Fibroblast of lung (primary cell): ENCODE measurements at regions not wholly inside any gene's neighbourhood (a gene's known extent, or its start where the extent isn't known, plus 50 kb on each side); places are given as distances from the start of the nearest gene placed in this dataset.

Experiments
- DNase-seq, 2 donors: peaks; one replicate each; pipeline versions ENCODE4 v3.0.0 to v3.0.0-alpha.2; 2010; ENCODE audit warnings: low read depth in 2 of 2
- H2AFZ ChIP-seq: 2 replicates; pipeline ENCODE4 v1.5.1; 2012; ENCODE audit warnings: low read length, control low read depth, inconsistent platforms
- H3K27ac ChIP-seq: 2 replicates; pipeline ENCODE4 v1.5.1; 2011; ENCODE audit warnings: low read length, control low read depth; ENCODE audit not compliant: insufficient read depth
- H3K27me3 ChIP-seq: 2 replicates; pipeline ENCODE4 v1.5.1; 2011; ENCODE audit warnings: mild to moderate bottlenecking, low read length; ENCODE audit not compliant: control insufficient read depth, insufficient read depth
- H3K36me3 ChIP-seq: 2 replicates; pipeline ENCODE4 v1.5.1; 2011; ENCODE audit warnings: low read length; ENCODE audit not compliant: control insufficient read depth, insufficient read depth
- H3K4me1 ChIP-seq: 2 replicates; pipeline ENCODE4 v1.5.1; 2011; ENCODE audit warnings: low read length; ENCODE audit not compliant: control insufficient read depth, insufficient read depth; ENCODE audit errors: extremely low read depth
- H3K4me2 ChIP-seq: 2 replicates; pipeline ENCODE4 v1.5.1; 2011; ENCODE audit warnings: low read length, control low read depth; ENCODE audit not compliant: insufficient read depth; ENCODE audit errors: extremely low read depth
- H3K4me3 ChIP-seq, 4 experiments: fragments of 200-600 bp in 1 of 4; sonication (generic) in 1 of 4; replicated peaks in 1 of 4; 2 replicates each; pipeline ENCODE4 v1.5.1; 2011 to 2016; ENCODE audit warnings: low read length in 4 of 4, low read depth in 3 of 4, mild to moderate bottlenecking in 3 of 4, control low read depth in 2 of 4, inconsistent platforms in 1 of 4, mixed read lengths in 1 of 4; ENCODE audit not compliant: insufficient read depth in 1 of 4; ENCODE audit errors: control extremely low read depth in 1 of 4
- H3K79me2 ChIP-seq: 2 replicates; pipeline ENCODE4 v1.5.1; 2012; ENCODE audit warnings: mild to moderate bottlenecking, low read length, inconsistent platforms; ENCODE audit not compliant: control insufficient read depth, insufficient read depth
- H3K9ac ChIP-seq: 2 replicates; pipeline ENCODE4 v1.5.1; 2011; ENCODE audit warnings: mild to moderate bottlenecking, low read length, control low read depth; ENCODE audit not compliant: insufficient read depth
- H3K9me3 ChIP-seq: 2 replicates; pipeline ENCODE4 v1.5.1; 2012; ENCODE audit warnings: low read depth, low read length; ENCODE audit not compliant: control insufficient read depth, insufficient read depth
- H4K20me1 ChIP-seq: 2 replicates; pipeline ENCODE4 v1.5.1; 2011; ENCODE audit warnings: low read length; ENCODE audit not compliant: control insufficient read depth, insufficient read depth; ENCODE audit errors: extremely low read depth
- CTCF ChIP-seq, 2 donors: IDR thresholded peaks in 1 of 2; conservative IDR thresholded peaks in 1 of 2; 1 replicate in 1 of 2; 2 replicates in 1 of 2; pipeline ENCODE4 v1.5.1; 2011 to 2012; ENCODE audit warnings: low read length in 2 of 2, control low read depth in 1 of 2, inconsistent platforms in 1 of 2, low read depth in 1 of 2, mild to moderate bottlenecking in 1 of 2
- EZH2 ChIP-seq: IDR thresholded peaks from 2 replicates; pipeline ENCODE4 v1.5.1; 2012; ENCODE audit warnings: low read length, control low read depth, mild to moderate bottlenecking; ENCODE audit errors: missing control alignments

- Histone ChIP-seq H3K36me3 (no peaks in the 10 kb centered on the region), H3K4me3 (no peak overlapping the region), H4K20me1 (no peaks in the 10 kb centered on the region), H3K27me3 (no peaks in the 10 kb centered on the region), H3K79me2 (no peaks in the 10 kb centered on the region), H3K4me2 (peak overlapping the region; percentile 37), H3K27ac (no peak overlapping the region), H3K9ac (no peak overlapping the region), H3K4me1 (no peaks in the 10 kb centered on the region), H2AFZ (no peak overlapping the region), H3K9me3 (no peaks in the 10 kb centered on the region)
- DNase-seq, result peak in 1 of 2 donors; percentile 8
- TF ChIP-seq EZH2 (no peak), CTCF (conservative IDR thresholded peaks at IDR 0.05 in 1 of 2, IDR thresholded peaks at IDR 0.05 in 1 of 2; ENCODE audit: low read depth in 1 of 2, low read length in 2 of 2) (no peak)
Measured at GRCh38 chr4:110787109-110787508, 164.2 kb upstream of the PITX2 start.

GRCh38 chr4:110787707-110788106 is 164.8 kb upstream of the PITX2 start:
- Histone ChIP-seq H3K9ac (no peak overlapping the region), H2AFZ (no peak overlapping the region), H3K79me2 (no peaks in the 10 kb centered on the region), H3K4me1 (no peaks in the 10 kb centered on the region), H3K9me3 (no peaks in the 10 kb centered on the region), H3K4me2 (no peak overlapping the region), H4K20me1 (no peaks in the 10 kb centered on the region), H3K27me3 (no peaks in the 10 kb centered on the region), H3K27ac (no peak overlapping the region), H3K4me3 (no peak overlapping the region), H3K36me3 (no peaks in the 10 kb centered on the region)
- DNase-seq, result no peak
- TF ChIP-seq EZH2, result no peak
- TF ChIP-seq CTCF (conservative IDR thresholded peaks at IDR 0.05 in 1 of 2, IDR thresholded peaks at IDR 0.05 in 1 of 2; ENCODE audit: low read depth in 1 of 2, low read length in 2 of 2), result no peak

GRCh38 chr4:110788302-110788701 is 165.4 kb upstream of the PITX2 start:
- Histone ChIP-seq H4K20me1 (no peaks in the 10 kb centered on the region), H3K9ac (no peak overlapping the region), H2AFZ (no peak overlapping the region), H3K4me1 (peaks cover under 1% of the 10 kb centered on the region), H3K4me2 (no peak overlapping the region), H3K27me3 (no peaks in the 10 kb centered on the region), H3K36me3 (no peaks in the 10 kb centered on the region), H3K27ac (no peak overlapping the region), H3K9me3 (no peaks in the 10 kb centered on the region), H3K79me2 (no peaks in the 10 kb centered on the region), H3K4me3 (no peak overlapping the region)
- TF ChIP-seq CTCF (conservative IDR thresholded peaks at IDR 0.05 in 1 of 2, IDR thresholded peaks at IDR 0.05 in 1 of 2; ENCODE audit: low read depth in 1 of 2, low read length in 2 of 2), result no peak
- no peak for TF ChIP-seq EZH2
- no peak for DNase-seq
